Ishikawa (cell line): ENCODE measurements at regions not wholly inside any gene's neighbourhood (a gene's known extent, or its start where the extent isn't known, plus 50 kb on each side); places are given as distances from the start of the nearest gene placed in this dataset.

ENCODE experiments used
- EP300 ChIP-seq: IDR thresholded peaks from 2 replicates; pipeline ENCODE4 v1.6.1; 2012; ENCODE audit warnings: borderline replicate concordance
- FOXM1 ChIP-seq: IDR thresholded peaks from 2 replicates; pipeline ENCODE4 v1.6.1; 2012; ENCODE audit warnings: low read depth, borderline replicate concordance
- NFIC ChIP-seq: IDR thresholded peaks from 2 replicates; pipeline ENCODE4 v1.6.1; 2012
- RAD21 ChIP-seq: IDR thresholded peaks from 2 replicates; pipeline ENCODE4 v1.6.1; 2012; ENCODE audit warnings: low read depth
- TAF1 ChIP-seq: IDR thresholded peaks from 2 replicates; pipeline ENCODE4 v1.6.1; 2012; ENCODE audit warnings: low read depth, mild to moderate bottlenecking
- YY1 ChIP-seq: IDR thresholded peaks from 2 replicates; pipeline ENCODE4 v1.6.1; 2012; ENCODE audit warnings: low read depth
- ZBTB7A ChIP-seq: IDR thresholded peaks from 2 replicates; pipeline ENCODE4 v1.6.1; 2012; ENCODE audit warnings: low read depth
- TF ChIP-seq, protein P1 (sequence below): IDR thresholded peaks from 2 replicates; pipeline ENCODE4 v1.6.1; 2012; ENCODE audit warnings: low read depth, mild to moderate bottlenecking

DNA sequence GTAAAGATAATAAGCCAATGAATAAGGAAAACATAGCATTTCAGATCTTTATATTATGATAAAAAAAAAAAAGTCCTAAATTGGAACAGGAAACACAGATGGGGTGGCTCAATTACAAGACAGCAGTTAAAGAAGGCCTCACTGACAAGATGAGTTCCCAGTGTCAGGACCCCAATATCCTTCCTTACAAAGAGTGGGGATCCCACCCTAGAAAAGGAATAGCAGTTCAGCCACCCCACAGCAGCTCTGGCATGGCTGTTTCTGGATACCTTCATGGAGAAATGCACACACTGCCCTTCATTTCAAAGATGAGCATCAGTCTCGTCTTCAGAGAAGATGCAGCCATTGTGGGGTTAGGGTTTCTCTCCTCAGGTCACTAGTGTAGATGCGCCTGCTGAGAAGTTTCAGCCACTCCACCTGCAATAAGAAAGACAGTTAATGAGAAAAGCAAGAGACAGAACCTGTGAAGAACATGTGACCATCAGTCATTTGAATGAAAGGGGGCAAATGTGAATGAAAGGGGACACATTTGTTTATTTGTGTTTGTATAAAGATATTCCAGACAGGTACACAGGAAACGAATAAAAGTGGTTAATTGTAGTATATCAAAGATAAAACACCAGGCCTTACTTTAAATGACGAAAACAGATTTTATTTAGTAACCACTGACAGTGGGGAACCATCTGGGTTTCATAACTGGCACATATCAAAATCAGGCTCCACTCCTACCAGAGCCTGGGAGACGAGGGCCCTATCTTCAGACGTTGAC lies 121.3 kb upstream of the PRSS16 start:
- no peak for TF ChIP-seq EP300
- TF ChIP-seq, protein P1, sequence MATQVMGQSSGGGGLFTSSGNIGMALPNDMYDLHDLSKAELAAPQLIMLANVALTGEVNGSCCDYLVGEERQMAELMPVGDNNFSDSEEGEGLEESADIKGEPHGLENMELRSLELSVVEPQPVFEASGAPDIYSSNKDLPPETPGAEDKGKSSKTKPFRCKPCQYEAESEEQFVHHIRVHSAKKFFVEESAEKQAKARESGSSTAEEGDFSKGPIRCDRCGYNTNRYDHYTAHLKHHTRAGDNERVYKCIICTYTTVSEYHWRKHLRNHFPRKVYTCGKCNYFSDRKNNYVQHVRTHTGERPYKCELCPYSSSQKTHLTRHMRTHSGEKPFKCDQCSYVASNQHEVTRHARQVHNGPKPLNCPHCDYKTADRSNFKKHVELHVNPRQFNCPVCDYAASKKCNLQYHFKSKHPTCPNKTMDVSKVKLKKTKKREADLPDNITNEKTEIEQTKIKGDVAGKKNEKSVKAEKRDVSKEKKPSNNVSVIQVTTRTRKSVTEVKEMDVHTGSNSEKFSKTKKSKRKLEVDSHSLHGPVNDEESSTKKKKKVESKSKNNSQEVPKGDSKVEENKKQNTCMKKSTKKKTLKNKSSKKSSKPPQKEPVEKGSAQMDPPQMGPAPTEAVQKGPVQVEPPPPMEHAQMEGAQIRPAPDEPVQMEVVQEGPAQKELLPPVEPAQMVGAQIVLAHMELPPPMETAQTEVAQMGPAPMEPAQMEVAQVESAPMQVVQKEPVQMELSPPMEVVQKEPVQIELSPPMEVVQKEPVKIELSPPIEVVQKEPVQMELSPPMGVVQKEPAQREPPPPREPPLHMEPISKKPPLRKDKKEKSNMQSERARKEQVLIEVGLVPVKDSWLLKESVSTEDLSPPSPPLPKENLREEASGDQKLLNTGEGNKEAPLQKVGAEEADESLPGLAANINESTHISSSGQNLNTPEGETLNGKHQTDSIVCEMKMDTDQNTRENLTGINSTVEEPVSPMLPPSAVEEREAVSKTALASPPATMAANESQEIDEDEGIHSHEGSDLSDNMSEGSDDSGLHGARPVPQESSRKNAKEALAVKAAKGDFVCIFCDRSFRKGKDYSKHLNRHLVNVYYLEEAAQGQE: no peak
- no peak for TF ChIP-seq RAD21
- no peak for TF ChIP-seq TAF1
- no peak for TF ChIP-seq FOXM1
- no peak for TF ChIP-seq YY1
- TF ChIP-seq NFIC: no peak
- no peak for TF ChIP-seq ZBTB7A
